Osteocyte (in vitro differentiated cells): ENCODE measurements at regions not wholly inside any gene's neighbourhood (a gene's known extent, or its start where the extent isn't known, plus 50 kb on each side); places are given as distances from the start of the nearest gene placed in this dataset.
A peak's percentile ranks its signal among the peaks of the same experiment; 100 is the strongest.

Experiments
- DNase-seq: peaks from one replicate; pipeline ENCODE4 v3.0.0; 2021; ENCODE audit warnings: mixed read lengths; ENCODE audit not compliant: unreplicated experiment; ENCODE audit errors: extremely low spot score
- H3K27ac Mint-ChIP-seq: one replicate; pipeline ENCODE4 v1.8.0; 2021; ENCODE audit warnings: mild to moderate bottlenecking, mixed read lengths; ENCODE audit not compliant: unreplicated experiment
- H3K27me3 Mint-ChIP-seq: one replicate; pipeline ENCODE4 v1.8.0; 2021; ENCODE audit warnings: mixed read lengths; ENCODE audit not compliant: unreplicated experiment
- H3K36me3 Mint-ChIP-seq: one replicate; pipeline ENCODE4 v1.8.0; 2021; ENCODE audit warnings: mixed read lengths; ENCODE audit not compliant: unreplicated experiment
- H3K4me1 Mint-ChIP-seq: one replicate; pipeline ENCODE4 v1.8.0; 2021; ENCODE audit warnings: mixed read lengths; ENCODE audit not compliant: unreplicated experiment
- H3K4me3 Mint-ChIP-seq: one replicate; pipeline ENCODE4 v1.8.0; 2021; ENCODE audit warnings: mild to moderate bottlenecking, moderate library complexity, mixed read lengths; ENCODE audit not compliant: unreplicated experiment
- H3K9me3 Mint-ChIP-seq: one replicate; pipeline ENCODE4 v1.8.0; 2021; ENCODE audit warnings: mixed read lengths; ENCODE audit not compliant: unreplicated experiment
- CTCF ChIP-seq: fragments of 200-600 bp; sonication (generic); IDR thresholded peaks from 2 replicates; pipeline ENCODE4 v1.5.0; 2021; ENCODE audit warnings: antibody characterized with exemption, mild to moderate bottlenecking, moderate library complexity

DNA sequence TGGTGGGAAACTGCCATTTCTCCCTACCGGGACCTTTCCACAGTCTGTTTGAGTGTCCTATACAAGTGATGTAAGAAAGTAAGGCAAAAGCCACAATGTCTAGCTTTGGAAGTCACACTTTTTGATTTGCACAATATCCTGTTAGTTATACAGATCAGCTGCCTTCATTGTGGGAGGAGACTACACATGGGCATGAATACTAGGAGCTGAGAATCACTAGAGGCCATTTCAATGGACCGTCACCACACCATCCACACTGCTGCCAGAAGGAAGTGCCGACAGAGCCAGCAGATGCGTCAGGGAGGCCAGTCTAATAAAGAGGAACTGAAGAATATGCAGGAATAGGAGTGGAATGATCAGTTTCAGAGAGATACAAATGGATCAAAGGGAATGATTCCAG lies 65.8 kb downstream of the SCN11A start:
- H3K27me3 Mint-ChIP-seq = no peaks in the 10 kb centered on the region
- H3K9me3 Mint-ChIP-seq = no peaks in the 10 kb centered on the region
- H3K27ac Mint-ChIP-seq = no peak overlapping the region
- H3K4me1 Mint-ChIP-seq = peaks cover 3% of the 10 kb centered on the region
- no peak overlapping the region for H3K4me3 Mint-ChIP-seq
- TF ChIP-seq CTCF = no peak
- H3K36me3 Mint-ChIP-seq = no peaks in the 10 kb centered on the region
- DNase-seq = no peak

DNA sequence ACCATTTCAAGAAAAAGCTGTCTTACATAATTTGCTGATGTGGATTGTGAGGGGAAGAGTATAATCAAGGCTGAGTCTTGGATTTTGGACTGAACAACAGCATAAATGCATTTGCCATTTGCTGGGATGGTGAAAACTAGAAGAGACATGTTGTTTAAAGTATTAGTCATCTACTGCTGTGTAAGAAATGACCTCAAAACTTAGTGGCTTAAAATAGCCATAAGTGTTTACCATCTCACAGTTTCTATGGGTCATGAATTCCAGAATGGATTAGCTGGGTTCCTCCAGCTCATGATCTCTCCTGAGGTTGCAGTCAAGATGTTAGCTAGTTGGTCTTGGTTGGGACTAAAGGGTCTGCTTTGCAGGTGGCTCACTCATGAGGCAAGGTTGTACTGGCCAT lies 66.2 kb downstream of the SCN11A start:
- no peaks in the 10 kb centered on the region for H3K9me3 Mint-ChIP-seq
- TF ChIP-seq CTCF = no peak
- peak; percentile 34 for DNase-seq
- H3K27ac Mint-ChIP-seq = no peak overlapping the region
- no peaks in the 10 kb centered on the region for H3K27me3 Mint-ChIP-seq
- no peak overlapping the region for H3K4me3 Mint-ChIP-seq
- peaks cover 3% of the 10 kb centered on the region for H3K4me1 Mint-ChIP-seq
- no peaks in the 10 kb centered on the region for H3K36me3 Mint-ChIP-seq

GRCh38 chr3:38984731-38985130 lies 67.0 kb downstream of the SCN11A start:
- Mint-ChIP-seq H3K27ac (no peak overlapping the region), H3K4me1 (no peaks in the 10 kb centered on the region), H3K4me3 (no peak overlapping the region), H3K27me3 (peaks cover 3% of the 10 kb centered on the region), H3K36me3 (no peaks in the 10 kb centered on the region), H3K9me3 (no peaks in the 10 kb centered on the region)
- no peak for TF ChIP-seq CTCF
- DNase-seq = peak; percentile 13

GRCh38 chr3:38984110-38984509 lies 67.6 kb downstream of the SCN11A start:
- no peak for TF ChIP-seq CTCF

DNA sequence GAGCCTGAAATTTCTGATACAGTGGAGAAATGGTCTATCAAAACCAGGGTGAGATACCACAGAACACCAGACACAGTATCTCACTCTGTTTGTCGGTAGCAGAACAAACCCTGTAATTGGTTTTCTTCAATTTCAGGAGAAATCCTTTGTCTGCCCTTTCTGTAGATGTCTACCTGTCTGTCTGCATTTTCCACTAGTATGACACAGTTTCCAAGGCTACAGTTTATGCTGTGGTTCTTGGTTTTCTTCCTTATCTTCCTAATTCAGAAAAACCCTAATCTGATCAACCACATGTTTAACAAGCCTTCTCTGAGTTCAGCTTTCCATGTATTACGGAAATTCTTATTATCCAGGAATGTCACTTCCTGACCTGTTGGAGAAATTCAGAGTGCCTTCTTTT lies 70.8 kb downstream of the SCN11A start:
- Mint-ChIP-seq H3K9me3 (no peaks in the 10 kb centered on the region), H3K36me3 (no peaks in the 10 kb centered on the region), H3K27me3 (peaks cover 17% of the 10 kb centered on the region), H3K27ac (no peak overlapping the region), H3K4me3 (no peak overlapping the region), H3K4me1 (no peaks in the 10 kb centered on the region)
- no peak for DNase-seq
- TF ChIP-seq CTCF = no peak

More at GRCh38 chr3:38984110-38984509, 67.6 kb downstream of the SCN11A start:
- Mint-ChIP-seq H3K9me3 (no peaks in the 10 kb centered on the region), H3K36me3 (no peaks in the 10 kb centered on the region), H3K27ac (no peak overlapping the region), H3K27me3 (peaks cover 6% of the 10 kb centered on the region), H3K4me1 (no peaks in the 10 kb centered on the region), H3K4me3 (no peak overlapping the region)
- peak; percentile 8 for DNase-seq
